ENCODE measurements at regions not wholly inside any gene's neighbourhood (a gene's known extent, or its start where the extent isn't known, plus 50 kb on each side); places are given as distances from the start of the nearest gene placed in this dataset.
"Not testable (repeated sequence)": the region's sequence is repeated elsewhere in the genome, so short reads cannot be mapped to it uniquely, and the experiment has no call there.

- Histone ChIP-seq H3K4me3 (no peak overlapping the region), H3K9me3 (peaks cover 3% of the 10 kb centered on the region), H3K27me3 (ENCODE audit: insufficient read depth in 3 of 3, low read length in 2 of 3) (no peaks in the 10 kb centered on the region), H3K36me3 (ENCODE audit: insufficient read depth in 1 of 2, low read depth in 1 of 2) (no peaks in the 10 kb centered on the region), H3K27ac (no peak overlapping the region), H3K4me1 (no peaks in the 10 kb centered on the region)
- DNase-seq (no peak), ATAC-seq (no peak)
- WGBS, 3 donors: 83 to 91% (median 86%) methylated on average over 4 of the region's 4 CpGs
- no peak for TF ChIP-seq CTCF (IDR thresholded peaks at IDR 0.05)
- intact Hi-C loops (cut with DNase I): no loop called here
Measured at GRCh38 chr10:105577865-105578607, 936.9 kb downstream of the SORCS3 start.

- no peak for ATAC-seq
- H3K27me3 ChIP-seq (ENCODE audit: insufficient read depth in 3 of 3, low read length in 2 of 3): no peaks in the 10 kb centered on the region
- H3K27ac ChIP-seq: no peak overlapping the region
- H3K36me3 ChIP-seq (ENCODE audit: insufficient read depth in 1 of 2, low read depth in 1 of 2): no peaks in the 10 kb centered on the region
- WGBS, 3 donors: 65 to 73% (median 68%) methylated on average over 4 of the region's 4 CpGs
- no peak for DNase-seq
- no peak overlapping the region for H3K4me3 ChIP-seq
- H3K9me3 ChIP-seq: no peaks in the 10 kb centered on the region
- no peak for TF ChIP-seq CTCF (IDR thresholded peaks at IDR 0.05)
- intact Hi-C loops (cut with DNase I): no loop called here
- H3K4me1 ChIP-seq: no peaks in the 10 kb centered on the region
Measured at GRCh38 chr10:105559333-105560097, 918.4 kb downstream of the SORCS3 start.

- H3K4me3 ChIP-seq; H3K4me1 ChIP-seq; ATAC-seq; intact Hi-C loops (cut with DNase I); H3K27me3 ChIP-seq (ENCODE audit: insufficient read depth in 3 of 3, low read length in 2 of 3); H3K9me3 ChIP-seq; H3K27ac ChIP-seq; DNase-seq; H3K36me3 ChIP-seq (ENCODE audit: insufficient read depth in 1 of 2, low read depth in 1 of 2): not testable (repeated sequence)
- 80 to 92% (median 92%) methylated on average over 10 to 13 of the region's 13 CpGs for WGBS, 3 donors
Measured at GRCh38 chr10:105550453-105550852, 909.4 kb downstream of the SORCS3 start.

- Histone ChIP-seq H3K36me3 (ENCODE audit: insufficient read depth in 1 of 2, low read depth in 1 of 2) (no peaks in the 10 kb centered on the region), H3K27me3 (ENCODE audit: insufficient read depth in 3 of 3, low read length in 2 of 3) (no peaks in the 10 kb centered on the region), H3K4me3 (no peak overlapping the region), H3K9me3 (no peaks in the 10 kb centered on the region), H3K27ac (no peak overlapping the region), H3K4me1 (no peaks in the 10 kb centered on the region)
- intact Hi-C loops (cut with DNase I): no loop called here
- WGBS, 3 donors: 82 to 92% (median 86%) methylated on average over 1 of the region's 1 CpG
- no peak for DNase-seq
- no peak for TF ChIP-seq CTCF (IDR thresholded peaks at IDR 0.05)
- ATAC-seq: no peak
Measured at GRCh38 chr10:105549731-105550130, 908.6 kb downstream of the SORCS3 start.

GRCh38 chr10:105545101-105545500 is 904.0 kb downstream of the SORCS3 start:
- Histone ChIP-seq H3K9me3 (no peaks in the 10 kb centered on the region), H3K4me3 (no peak overlapping the region), H3K4me1 (no peaks in the 10 kb centered on the region), H3K36me3 (ENCODE audit: insufficient read depth in 1 of 2, low read depth in 1 of 2) (no peaks in the 10 kb centered on the region), H3K27ac (no peak overlapping the region), H3K27me3 (ENCODE audit: insufficient read depth in 3 of 3, low read length in 2 of 3) (no peaks in the 10 kb centered on the region)
- ATAC-seq (no peak), DNase-seq (no peak)
- no peak for TF ChIP-seq CTCF (IDR thresholded peaks at IDR 0.05)
- intact Hi-C loops (cut with DNase I): no loop called here

All from psoas muscle (tissue), 7 donors.